HL-60 (cell line): ENCODE measurements at regions not wholly inside any gene's neighbourhood (a gene's known extent, or its start where the extent isn't known, plus 50 kb on each side); places are given as distances from the start of the nearest gene placed in this dataset.

Source experiments
- DNase-seq, 2 experiments: peaks; one replicate each; pipeline ENCODE4 v3.0.0-alpha.2; 2010 to 2020; ENCODE audit warnings: low read depth in 1 of 2, low spot score in 1 of 2
- H3K27ac ChIP-seq: fragments of 250-450 bp; sonication (Bioruptor Pico); replicated peaks from 2 replicates; pipeline ENCODE4 v1.5.1; 2020; ENCODE audit warnings: mild to moderate bottlenecking, moderate library complexity
- H3K27me3 ChIP-seq: fragments of 250-450 bp; sonication (Bioruptor Pico); 2 replicates; pipeline ENCODE4 v1.5.1; 2021; ENCODE audit warnings: mild to moderate bottlenecking, moderate library complexity; ENCODE audit not compliant: insufficient read depth, poor library complexity, severe bottlenecking
- H3K4me3 ChIP-seq: replicated peaks from 2 replicates; pipeline ENCODE4 v1.5.1; 2011; ENCODE audit warnings: mild to moderate bottlenecking, control low read depth, low read length; ENCODE audit not compliant: insufficient read depth
- GABPA ChIP-seq: IDR thresholded peaks from 2 replicates; pipeline ENCODE4 v1.6.1; 2012; ENCODE audit warnings: low read depth
- POLR2AphosphoS5 ChIP-seq: IDR thresholded peaks from 2 replicates; pipeline ENCODE4 v1.6.1; 2012; ENCODE audit warnings: low read depth
- SPI1 ChIP-seq: IDR thresholded peaks from 2 replicates; pipeline ENCODE4 v1.6.1; 2012; ENCODE audit warnings: low read depth, mild to moderate bottlenecking, borderline replicate concordance
- TF ChIP-seq, protein P1 (sequence below): IDR thresholded peaks from 2 replicates; pipeline ENCODE4 v1.6.1; 2012; ENCODE audit warnings: low read depth; ENCODE audit not compliant: insufficient replicate concordance
- TF ChIP-seq, protein P2 (sequence below): IDR thresholded peaks from one replicate; pipeline ENCODE4 v1.5.1; 2011; ENCODE audit warnings: low read length, control low read depth, inconsistent platforms; ENCODE audit not compliant: insufficient read depth

DNA sequence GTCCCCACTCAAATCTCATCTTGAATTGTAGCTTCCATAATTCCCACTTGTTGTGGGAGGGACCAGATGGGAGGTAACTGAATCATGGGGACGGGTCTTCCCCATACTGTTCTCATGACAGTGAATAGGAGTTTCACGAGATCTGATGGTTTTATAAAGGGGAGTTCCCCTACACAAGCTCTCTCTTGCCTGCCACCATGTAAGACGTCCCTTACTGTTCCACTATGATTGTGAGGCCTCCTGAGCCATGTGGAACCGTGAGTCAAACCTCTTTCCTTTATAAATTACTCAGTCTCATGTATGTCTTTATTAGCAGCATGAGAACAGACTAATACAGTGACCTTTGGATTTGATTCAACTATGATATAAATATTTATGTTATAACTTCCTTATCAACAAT, 78.0 kb downstream of the CYRIA start:
- TF ChIP-seq POLR2AphosphoS5 (no peak), SPI1 (no peak), GABPA (no peak)
- TF ChIP-seq, protein P1, sequence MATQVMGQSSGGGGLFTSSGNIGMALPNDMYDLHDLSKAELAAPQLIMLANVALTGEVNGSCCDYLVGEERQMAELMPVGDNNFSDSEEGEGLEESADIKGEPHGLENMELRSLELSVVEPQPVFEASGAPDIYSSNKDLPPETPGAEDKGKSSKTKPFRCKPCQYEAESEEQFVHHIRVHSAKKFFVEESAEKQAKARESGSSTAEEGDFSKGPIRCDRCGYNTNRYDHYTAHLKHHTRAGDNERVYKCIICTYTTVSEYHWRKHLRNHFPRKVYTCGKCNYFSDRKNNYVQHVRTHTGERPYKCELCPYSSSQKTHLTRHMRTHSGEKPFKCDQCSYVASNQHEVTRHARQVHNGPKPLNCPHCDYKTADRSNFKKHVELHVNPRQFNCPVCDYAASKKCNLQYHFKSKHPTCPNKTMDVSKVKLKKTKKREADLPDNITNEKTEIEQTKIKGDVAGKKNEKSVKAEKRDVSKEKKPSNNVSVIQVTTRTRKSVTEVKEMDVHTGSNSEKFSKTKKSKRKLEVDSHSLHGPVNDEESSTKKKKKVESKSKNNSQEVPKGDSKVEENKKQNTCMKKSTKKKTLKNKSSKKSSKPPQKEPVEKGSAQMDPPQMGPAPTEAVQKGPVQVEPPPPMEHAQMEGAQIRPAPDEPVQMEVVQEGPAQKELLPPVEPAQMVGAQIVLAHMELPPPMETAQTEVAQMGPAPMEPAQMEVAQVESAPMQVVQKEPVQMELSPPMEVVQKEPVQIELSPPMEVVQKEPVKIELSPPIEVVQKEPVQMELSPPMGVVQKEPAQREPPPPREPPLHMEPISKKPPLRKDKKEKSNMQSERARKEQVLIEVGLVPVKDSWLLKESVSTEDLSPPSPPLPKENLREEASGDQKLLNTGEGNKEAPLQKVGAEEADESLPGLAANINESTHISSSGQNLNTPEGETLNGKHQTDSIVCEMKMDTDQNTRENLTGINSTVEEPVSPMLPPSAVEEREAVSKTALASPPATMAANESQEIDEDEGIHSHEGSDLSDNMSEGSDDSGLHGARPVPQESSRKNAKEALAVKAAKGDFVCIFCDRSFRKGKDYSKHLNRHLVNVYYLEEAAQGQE = no peak
- TF ChIP-seq, protein P2, sequence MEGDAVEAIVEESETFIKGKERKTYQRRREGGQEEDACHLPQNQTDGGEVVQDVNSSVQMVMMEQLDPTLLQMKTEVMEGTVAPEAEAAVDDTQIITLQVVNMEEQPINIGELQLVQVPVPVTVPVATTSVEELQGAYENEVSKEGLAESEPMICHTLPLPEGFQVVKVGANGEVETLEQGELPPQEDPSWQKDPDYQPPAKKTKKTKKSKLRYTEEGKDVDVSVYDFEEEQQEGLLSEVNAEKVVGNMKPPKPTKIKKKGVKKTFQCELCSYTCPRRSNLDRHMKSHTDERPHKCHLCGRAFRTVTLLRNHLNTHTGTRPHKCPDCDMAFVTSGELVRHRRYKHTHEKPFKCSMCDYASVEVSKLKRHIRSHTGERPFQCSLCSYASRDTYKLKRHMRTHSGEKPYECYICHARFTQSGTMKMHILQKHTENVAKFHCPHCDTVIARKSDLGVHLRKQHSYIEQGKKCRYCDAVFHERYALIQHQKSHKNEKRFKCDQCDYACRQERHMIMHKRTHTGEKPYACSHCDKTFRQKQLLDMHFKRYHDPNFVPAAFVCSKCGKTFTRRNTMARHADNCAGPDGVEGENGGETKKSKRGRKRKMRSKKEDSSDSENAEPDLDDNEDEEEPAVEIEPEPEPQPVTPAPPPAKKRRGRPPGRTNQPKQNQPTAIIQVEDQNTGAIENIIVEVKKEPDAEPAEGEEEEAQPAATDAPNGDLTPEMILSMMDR = no peak
- Histone ChIP-seq H3K27ac (no peak overlapping the region), H3K27me3 (no peaks in the 10 kb centered on the region), H3K4me3 (no peak overlapping the region)
- no peak for DNase-seq

DNA sequence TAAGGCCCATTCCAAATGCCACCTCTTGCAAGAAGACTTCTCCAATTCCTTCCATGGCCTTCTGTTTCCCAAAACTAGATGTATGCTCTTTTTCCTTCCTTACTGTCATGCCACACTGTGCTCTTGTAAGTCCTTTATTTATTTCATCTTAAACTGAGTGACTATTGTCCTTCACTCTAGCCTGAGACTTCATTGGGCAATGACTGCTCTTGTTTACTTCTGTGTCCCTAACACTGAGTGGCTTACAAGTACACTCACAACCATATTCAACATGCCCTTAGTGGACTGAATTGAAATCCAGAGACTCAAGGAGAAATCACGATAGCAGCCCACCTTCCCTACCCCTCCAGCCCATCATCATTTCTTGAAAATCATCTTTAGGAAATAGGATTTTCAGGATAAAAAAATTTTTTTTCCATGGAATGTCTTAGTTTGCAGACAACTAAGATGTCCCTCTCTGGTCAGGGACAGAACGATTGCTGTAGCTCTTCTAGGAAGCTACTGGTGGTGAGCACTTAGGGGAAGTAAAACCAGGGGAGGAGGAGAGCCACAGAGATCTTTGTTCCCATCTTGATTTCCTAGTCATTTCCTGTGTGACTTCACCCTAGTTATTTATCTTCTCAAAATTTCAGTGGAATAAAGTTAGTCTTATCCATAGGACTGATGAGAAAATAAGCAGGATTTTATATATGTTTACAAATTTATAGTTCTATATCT, 80.7 kb downstream of the CYRIA start:
- TF ChIP-seq GABPA = no peak
- TF ChIP-seq, protein P1 = no peak
- TF ChIP-seq, protein P2 = no peak
- TF ChIP-seq POLR2AphosphoS5 = no peak
- no peak for TF ChIP-seq SPI1
- Histone ChIP-seq H3K4me3 (no peak overlapping the region), H3K27ac (no peak overlapping the region), H3K27me3 (no peaks in the 10 kb centered on the region)
- DNase-seq = no peak

DNA sequence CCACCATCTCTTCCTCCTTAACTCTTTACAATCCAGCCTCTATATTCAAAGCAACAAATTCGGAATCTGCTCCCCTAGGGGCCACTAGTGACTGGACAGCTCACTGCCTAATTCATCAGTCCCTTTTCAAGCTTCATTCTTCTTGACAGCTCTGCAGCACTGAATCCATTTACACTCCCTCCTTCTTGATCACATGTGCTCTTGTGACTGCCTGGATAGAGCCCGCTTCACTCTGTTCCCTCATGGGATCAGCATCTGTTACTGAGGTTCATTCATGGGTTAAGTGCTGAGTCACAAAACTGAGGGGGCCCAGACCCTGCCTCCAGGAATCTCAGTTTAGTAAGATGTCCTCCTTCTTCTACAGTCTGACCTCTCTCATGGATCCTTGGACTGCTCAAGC, 81.5 kb downstream of the CYRIA start:
- TF ChIP-seq, protein P1 = no peak
- no peak for TF ChIP-seq GABPA
- TF ChIP-seq SPI1 = no peak
- TF ChIP-seq POLR2AphosphoS5 = no peak
- DNase-seq = no peak
- Histone ChIP-seq H3K4me3 (no peak overlapping the region), H3K27me3 (no peaks in the 10 kb centered on the region), H3K27ac (no peak overlapping the region)
